HG03039 (cell line): ENCODE measurements at regions not wholly inside any gene's neighbourhood (a gene's known extent, or its start where the extent isn't known, plus 50 kb on each side); places are given as distances from the start of the nearest gene placed in this dataset.

Experiments
- ATAC-seq: cut with Tn5 transposase; IDR thresholded peaks from one replicate; pipeline ENCODE4 v1.9.1; 2021; ENCODE audit warnings: mild to moderate bottlenecking, moderate library complexity; ENCODE audit not compliant: unreplicated experiment

DNA sequence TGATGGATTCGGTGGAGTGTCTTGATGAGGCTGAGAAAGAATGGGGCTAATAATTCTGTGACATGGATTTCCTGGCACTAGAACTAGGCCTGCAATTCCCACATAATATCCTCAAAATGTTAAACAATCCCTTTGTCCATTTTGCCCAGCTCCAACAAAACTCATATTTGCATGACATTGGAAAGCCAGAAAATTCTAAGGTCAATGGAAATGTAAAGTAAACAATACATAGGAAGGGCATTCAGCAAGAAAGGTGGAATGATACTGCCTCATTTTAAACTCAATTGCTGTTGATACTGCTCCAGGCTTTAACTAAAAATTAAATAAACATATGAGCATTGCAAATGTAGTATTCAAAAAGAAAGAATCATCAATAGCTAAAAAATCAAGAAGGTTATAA lies 434.8 kb upstream of the SLC8A1 start:
- ATAC-seq, result no peak

DNA sequence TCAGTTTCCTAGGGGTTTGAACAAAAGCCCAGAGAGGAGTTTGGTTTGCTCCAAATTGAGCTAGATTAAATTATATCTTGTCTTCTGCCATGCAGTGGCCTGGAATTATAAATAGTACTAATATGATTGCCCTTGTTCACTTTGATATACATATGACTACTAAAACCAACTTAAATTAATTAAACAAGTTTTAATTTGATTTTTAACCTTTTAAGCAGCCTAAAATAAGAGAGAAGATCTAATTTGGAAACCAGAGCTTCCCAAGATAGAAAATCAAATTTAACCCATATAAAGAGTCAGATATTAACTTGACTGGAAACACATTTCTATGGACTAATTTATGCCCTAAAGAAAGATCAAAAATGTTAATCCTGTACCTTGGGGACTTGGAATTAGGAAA lies 444.5 kb upstream of the SLC8A1 start:
- no peak for ATAC-seq

DNA sequence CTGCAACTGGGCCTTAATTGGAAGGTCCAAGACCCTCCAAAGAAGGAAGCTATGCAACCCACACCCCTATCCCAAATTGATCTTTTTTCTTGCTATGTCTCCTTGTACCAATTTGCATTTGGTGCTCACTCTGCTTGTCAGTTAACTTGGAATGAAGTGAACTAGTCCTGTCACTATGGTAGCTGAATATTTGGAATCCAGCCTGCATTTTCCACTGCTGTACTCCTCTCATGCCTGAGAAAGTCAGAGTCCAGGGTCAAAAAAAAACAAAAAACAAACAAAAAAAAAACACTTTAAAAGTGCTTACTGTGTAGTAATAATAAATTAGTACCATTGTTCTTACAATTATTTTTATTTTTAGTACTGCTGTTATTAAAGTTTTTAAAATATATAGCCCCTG lies 462.8 kb upstream of the SLC8A1 start:
- no peak for ATAC-seq

DNA sequence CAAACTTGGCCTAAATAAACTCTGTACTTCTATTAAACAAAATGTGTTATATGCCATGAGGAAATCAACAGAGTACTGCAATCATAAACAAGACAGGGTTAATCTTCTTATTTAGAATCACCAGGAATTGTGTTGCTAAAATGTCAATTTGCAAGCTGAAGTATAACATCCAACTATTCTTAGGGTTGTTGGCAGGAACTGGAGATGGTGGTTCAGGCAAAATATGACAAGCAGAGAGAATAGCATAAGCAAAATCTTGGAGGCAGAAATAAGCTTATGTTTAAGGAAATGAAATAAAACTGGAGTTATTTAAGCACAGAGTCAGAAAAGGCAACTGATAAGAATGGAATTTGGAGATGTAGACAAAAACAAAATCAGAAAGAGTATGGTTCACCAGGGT lies 463.8 kb upstream of the SLC8A1 start:
- no peak for ATAC-seq

DNA sequence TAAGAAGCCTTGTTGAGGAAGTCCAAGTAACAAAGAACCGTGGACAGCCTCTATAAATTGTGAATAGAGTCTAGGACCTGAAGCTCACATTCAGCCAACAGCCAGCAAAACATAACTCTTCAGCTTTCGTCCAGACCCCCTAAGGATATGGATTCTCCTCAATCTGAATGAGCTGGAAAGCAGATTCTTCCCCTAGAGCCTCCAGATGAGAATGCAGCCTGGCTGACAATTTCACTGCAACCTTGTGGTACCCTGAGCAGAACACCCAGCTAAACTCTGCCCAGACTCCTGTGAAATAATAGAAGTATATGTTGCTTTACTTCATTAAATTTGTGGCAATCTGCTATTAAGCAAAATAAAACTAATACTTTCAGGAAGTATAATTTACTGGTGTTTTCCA lies 483.5 kb upstream of the SLC8A1 start:
- no peak for ATAC-seq

DNA sequence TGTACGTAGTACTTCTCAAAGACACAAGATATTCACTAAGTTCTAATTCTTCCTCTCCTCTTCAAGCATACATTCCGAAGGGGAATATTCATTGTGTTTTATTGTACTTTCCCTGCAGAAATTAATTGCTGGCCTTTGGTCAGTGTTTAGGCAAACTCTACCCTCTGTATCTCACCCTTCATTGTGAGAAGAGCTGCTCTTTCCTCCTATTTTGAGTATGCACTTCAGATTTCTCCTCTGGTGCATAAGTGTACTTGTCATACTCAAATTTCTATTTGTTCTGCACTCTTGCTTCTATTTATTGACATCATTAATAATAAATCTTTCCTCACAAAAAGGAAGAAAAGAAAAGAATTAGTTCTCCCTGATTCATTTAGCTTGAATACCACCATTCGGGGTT lies 485.4 kb upstream of the SLC8A1 start:
- no peak for ATAC-seq

DNA sequence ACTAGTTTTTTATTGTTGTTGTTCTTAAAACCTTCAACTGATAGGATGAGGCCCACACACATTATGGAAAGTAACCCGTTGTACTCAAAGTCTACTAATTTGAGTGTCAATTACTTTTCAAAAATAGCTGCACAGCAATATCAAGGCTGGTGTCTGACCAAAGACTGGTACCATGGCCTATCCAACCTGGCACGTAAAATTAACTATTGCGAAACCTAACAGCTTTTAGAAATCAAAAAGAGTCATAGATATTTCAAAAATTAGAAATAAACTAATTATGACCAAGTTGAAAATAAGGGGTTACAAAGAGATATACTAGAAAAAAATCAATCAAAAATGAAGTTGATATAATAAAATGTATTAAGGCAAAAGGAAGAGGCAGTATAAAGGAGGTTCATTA lies 501.5 kb upstream of the SLC8A1 start:
- no peak for ATAC-seq

DNA sequence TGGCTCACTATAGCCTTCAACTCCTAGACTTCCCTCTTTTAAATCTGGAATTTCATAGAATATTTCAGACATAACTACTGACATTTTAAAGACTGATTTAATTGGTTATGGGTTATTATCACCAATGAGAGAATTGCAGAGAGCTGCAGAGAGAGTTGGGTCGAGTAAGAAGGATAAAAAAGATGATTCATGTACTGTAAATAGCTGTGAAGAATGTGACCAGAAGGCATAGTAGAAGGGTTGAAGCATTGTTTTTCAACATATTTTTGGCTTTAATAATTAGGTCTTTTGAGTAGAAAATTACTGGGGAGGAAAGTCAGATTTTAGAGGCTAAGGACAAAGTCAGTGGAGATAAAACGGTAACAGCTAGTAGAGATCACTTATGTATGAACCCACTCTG lies 503.2 kb upstream of the SLC8A1 start:
- no peak for ATAC-seq

DNA sequence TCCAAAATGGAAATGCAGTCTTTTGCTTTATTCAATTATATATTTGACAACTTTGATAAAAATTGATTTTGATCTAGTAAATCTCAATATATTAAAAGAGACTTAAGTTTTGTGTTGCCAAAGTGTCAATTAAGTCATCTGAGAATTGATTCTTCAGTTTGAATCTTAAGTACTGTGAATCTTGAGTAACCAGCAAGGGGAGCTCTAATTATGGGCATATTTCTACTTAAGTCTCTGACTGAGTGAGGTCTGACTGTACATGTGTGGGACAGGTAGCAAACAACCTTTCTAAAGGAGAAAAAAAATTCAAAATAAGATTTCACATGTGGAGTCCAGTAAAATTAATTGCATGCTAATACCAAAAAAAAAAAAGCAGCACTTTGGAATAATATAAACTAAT lies 503.7 kb upstream of the SLC8A1 start:
- ATAC-seq, result no peak

DNA sequence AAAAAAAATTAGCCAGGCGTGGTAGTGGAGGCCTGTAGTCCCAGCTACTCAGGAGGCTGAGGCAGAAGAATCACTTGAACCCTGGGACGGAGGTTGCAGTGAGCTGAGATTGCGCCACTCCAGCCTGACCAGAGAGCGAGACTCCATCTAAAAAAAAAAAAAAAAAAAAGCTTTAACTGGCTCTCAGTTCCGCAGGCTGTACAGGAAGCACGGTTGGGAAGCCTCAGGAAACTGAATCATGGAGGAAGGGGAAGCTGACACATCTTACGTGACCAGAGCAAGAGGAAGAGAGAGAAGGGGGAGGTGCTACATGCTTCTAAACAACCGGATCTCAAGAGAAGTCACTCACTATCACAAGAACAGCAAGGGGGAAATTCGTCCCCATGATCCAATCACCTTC lies 505.6 kb upstream of the SLC8A1 start:
- ATAC-seq, result no peak

DNA sequence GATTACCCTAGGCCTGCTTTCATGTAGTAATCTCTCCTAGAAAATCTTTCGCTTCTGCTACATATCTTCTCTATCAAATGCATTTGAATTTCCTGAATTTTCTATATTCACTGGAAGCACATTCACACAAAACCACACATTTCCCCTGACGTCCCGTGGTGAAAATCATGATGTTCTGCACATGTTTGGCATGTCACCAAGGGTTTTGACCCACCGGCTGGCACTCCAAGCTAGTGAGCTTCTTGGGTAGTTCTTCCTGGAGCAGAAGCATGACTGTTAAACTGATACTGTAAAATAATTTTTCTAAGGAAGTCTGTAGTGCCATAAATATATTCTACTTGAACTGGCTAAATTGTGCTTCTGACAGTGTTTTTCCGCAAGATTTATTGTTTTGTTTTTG lies 510.1 kb upstream of the SLC8A1 start:
- no peak for ATAC-seq

DNA sequence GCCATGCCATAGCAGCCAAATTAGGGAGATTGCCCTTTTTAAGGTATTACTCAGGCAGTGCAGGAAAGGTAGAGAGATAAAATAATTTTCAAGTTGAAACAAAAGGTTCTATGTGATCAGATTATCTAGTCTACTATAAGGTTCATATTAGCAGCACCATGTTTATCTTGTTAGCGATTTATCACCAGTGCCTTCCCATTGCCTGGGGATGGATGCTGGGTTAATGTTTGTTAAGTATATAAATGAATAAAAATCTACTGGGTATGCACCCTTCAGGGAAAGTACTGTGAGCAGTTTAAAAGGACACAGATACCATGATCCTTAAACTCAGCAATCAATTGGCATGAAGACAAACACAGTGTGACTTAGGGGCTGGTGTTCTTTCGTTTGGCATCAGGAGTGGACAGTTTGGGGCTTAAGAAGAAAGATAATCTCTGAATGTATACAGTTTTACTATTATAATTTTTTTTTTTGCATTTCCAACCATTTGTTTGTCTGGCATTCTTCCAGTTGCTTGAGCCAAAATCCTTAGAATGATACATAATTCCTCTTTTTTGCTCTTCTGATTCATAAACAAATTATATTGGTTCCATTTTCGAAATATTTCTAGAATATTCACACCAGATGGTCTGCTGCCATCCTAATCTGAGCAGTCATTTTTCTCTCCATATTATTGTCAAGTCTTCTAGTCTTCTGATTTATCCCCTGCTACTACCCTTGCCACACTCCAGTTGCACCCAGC lies 512.8 kb upstream of the SLC8A1 start:
- ATAC-seq, result no peak

DNA sequence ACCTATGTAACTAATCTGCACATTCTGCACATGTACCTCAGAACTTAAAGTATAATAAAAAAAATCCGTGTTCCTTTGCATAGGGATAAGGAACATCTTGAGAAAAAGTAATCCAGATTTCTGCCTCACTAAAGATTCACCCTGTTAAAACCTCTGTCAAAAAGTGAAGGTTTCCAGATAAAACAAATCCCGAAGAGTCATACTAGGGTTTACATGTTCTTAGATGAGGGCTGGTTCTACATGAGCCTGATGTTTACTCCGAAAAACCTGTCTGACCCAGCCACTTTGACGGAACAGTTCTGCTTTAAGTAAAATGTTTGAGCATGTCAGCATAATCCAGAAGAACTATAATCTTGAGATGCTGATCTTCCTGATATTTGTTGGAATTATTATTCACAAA lies 515.6 kb upstream of the SLC8A1 start:
- ATAC-seq, result no peak

DNA sequence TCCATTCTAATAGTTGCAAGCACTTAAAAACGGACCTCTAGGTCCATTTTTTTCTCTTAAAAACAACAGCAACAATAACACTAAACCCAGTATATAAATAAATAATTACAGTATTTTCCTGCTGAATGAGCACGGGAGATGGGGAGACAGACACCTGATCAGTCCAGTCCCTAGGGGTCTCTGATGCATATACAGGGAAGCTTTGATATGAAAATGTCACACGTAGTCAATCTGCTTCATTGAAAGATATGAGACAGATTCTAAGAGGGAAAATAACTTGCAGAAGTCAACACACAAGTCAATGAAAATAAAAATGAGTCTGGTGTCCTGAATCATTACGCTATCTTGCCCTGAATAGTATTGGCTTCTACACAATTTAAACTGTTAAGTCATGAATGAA lies 523.3 kb upstream of the SLC8A1 start:
- no peak for ATAC-seq

DNA sequence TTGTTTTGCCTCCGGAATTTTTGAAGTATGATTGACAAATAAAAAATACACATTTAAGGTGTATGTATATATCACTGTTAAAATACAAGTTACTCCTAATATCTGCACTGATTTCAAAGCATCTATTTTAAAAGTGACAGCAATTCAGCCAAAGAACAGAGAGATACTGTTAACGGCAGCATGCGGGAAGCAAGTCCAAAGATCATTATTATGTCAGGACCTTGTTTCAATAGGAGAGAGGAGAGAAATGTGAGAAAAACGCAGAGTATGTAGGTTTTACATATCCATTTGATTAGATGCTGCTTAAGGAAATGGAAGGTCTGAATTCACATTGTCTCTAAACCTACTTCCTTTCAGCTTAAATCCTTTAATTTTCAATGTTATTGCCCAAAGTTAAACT lies 545.5 kb upstream of the SLC8A1 start:
- ATAC-seq, result no peak

DNA sequence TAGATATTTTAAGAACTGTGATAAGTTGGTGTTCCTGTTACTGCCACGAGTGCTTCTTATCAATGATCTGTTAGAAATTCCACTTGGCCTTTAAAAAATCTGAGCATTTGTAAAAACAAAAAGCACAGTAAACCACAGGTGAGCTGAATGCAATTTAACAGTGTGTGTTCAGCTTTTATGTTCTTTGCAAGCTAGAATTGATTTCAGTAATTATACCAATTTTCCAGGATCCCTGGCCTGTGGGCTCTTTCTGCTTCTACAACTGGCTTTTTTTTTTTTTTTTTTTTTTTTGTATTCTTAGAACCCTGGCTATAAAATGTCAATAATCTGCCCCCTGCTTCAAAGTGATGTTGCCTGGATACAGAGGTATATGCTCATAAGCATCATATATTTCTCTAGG lies 548.5 kb upstream of the SLC8A1 start:
- no peak for ATAC-seq

DNA sequence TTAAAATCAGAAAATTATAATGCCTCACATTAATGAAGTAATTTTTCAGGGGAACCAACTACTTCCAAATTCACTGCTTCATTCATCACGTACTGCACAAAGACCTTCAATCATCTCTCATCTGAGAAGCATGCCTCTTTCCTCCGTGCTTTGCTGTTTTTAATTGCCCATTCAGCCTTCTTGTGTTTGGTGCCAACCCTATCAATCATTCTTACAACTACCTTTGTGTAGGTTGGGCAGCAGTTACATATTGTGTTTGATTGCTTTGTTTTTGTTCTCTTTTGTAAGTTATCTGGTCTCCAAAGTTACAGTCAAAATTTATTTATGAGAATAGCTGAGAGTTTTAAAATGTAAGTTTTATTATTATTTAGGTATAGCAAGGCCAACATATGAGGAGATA lies 549.0 kb upstream of the SLC8A1 start:
- no peak for ATAC-seq

DNA sequence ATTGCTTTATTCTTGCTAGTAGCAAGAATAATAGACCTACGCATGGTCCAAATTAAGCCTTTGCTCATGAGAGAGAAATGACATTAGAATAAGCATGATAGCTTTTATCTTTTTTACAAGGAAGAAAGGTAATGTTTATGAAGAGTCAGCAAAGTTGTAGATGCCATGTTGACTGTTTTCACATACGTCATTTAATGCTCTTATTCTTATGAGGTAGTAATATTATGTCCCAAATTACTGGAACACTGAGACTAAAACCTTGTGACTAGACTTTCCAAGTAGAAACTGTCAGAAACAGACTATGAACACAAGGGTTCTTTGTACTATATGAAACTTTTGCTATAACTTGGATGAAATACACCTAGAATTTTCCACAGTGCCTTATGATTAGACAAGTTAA lies 552.8 kb upstream of the SLC8A1 start:
- no peak for ATAC-seq

DNA sequence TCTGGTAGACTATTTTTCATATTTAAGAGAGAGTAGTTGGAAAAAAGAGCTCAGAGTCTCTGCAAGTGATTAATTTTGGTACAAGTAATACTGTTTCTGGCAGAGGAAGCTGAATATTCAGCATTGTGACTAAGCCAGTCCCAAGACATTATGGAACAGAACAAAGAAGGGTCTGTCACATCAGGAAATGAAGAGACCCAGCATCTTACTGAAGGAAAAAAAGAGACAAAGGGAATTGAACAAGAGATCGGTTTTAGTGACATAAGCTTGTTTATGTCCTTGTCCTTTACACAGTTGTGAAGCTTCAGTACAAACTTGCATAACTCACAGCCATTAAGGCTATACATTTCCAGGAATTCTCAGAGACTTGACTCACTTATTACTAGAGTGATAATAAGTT lies 568.5 kb upstream of the SLC8A1 start:
- no peak for ATAC-seq

DNA sequence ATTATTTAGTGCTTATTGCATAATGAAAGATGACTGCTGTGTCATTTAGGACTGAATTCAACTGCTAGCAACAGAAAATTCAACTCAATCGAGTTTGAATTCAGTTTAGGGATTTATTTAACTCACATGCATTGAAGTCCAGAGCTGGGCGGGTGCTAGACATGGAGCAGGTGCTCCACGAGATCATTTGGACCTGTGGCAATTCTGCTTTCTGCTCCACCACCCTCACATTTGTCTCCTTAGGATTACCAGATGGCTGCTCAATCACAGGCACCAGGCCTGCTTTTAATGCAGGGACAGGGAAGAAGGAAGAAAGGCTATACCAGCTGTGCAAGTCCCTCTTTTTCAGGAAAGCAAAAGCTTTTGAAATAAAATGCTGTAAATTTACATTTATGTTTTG lies 572.9 kb upstream of the SLC8A1 start:
- ATAC-seq, result no peak

DNA sequence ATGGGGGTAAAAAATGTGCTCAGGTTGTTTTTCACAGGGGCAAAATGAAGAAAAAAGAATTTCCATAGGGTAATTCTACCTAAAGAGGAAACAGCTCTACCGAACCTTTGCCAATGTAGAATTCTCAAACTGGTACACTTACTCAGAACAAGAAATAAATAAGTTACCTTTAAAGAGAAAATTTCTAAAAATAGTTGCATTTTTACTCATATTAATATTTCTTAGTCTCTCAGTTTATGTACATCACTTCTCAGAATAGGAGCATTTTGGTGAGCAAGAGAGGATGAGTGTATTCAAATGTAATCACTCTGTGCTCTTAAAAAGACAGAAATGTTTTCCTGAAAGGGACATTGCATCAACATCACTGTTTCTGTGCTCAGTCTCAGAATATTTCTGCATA lies 574.7 kb upstream of the SLC8A1 start:
- ATAC-seq, result peak; percentile 72

DNA sequence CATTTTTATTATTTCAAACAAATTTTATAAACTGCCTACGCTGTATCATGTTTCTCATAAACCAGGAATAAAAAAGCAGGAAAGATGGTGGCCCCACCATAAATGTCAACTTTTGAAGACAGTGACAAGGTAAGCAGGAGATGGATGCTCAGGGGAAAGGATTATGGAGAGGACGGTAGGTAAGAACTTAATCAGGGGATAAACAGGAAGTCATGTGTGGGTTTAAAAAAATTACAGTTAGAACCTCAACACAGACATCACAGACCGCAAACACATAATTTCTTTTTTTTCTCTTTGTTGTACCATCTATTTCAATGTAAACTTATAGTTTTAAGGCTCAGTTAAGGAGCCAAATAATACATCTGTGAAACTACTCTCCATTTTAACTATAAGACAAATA lies 575.2 kb upstream of the SLC8A1 start:
- no peak for ATAC-seq

DNA sequence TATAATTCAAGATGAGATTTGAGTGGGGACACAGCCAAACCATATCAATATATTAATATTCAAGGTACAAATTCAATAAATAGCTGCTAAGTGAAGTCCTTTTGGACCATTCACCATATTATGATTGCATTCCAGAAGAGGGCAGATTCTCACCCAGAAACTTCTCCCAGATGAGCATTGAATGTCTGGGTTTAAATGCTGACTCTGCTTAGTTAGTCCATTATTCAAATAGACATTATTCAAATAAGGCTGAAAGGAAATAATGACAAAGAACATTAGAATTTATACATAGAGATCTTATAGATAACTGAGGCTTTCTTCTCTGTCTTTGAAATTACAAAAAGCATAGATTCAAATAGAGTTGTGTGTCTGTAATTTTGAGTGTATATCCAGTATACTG lies 579.4 kb upstream of the SLC8A1 start:
- no peak for ATAC-seq

DNA sequence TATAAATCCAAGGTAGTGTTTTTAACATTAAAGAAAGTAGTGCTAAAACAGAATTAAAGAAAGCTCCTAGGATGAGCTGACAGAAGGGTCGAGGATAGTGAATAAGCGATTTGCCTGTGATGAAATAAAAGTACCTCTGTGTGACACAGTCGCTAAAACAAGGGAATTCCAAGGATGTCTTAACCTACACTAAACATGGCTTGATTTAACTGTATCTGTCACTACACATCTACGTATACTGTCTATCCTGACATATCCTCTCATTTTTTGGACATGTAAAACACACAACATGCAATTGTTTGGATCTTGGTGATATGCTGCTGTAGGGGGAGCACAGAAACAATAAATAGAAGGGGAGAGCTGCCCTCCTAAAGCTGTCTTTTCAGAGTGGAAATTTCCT lies 580.8 kb upstream of the SLC8A1 start:
- no peak for ATAC-seq
